Rectal smooth muscle tissue (tissue), 1 donor: ENCODE measurements at regions not wholly inside any gene's neighbourhood (a gene's known extent, or its start where the extent isn't known, plus 50 kb on each side); places are given as distances from the start of the nearest gene placed in this dataset.

ENCODE experiments used
- H3K27ac ChIP-seq: one replicate; pipeline ENCODE4 v1.7.0; 2013; ENCODE audit warnings: low read depth, low read length, inconsistent platforms
- H3K27me3 ChIP-seq: one replicate; pipeline ENCODE4 v1.7.0; 2013; ENCODE audit warnings: low read length; ENCODE audit not compliant: control insufficient read depth, insufficient read depth
- H3K36me3 ChIP-seq: one replicate; pipeline ENCODE4 v1.7.0; 2013; ENCODE audit warnings: low read length; ENCODE audit not compliant: control insufficient read depth, insufficient read depth
- H3K4me1 ChIP-seq: one replicate; pipeline ENCODE4 v1.7.0; 2013; ENCODE audit warnings: low read length; ENCODE audit not compliant: control insufficient read depth, insufficient read depth
- H3K4me3 ChIP-seq: one replicate; pipeline ENCODE4 v1.7.0; 2013; ENCODE audit warnings: low read length
- H3K9ac ChIP-seq: one replicate; pipeline ENCODE4 v1.7.0; 2013; ENCODE audit warnings: low read length

DNA sequence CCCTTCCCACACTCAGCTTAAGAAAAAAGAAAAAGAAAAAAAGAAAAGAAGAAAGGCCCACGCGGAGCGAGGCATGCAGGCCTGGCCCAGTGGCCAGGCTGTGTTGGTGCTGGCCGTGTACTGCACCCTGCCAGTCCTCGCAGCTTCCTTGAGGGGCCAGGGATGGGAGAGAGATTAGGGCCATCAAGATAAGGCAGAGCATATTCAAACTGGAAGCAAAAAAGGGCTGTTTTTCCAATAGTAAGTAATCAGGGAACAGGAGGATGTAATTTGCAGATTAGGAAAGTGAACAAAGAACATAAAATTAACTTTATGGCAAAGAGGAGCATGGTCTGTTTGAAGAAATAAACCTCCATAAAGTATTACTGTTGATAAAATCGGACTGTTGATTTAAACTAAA lies 319.6 kb upstream of the CLINT1 start:
- Histone ChIP-seq H3K27ac (no peak overlapping the region), H3K9ac (no peak overlapping the region), H3K36me3 (no peaks in the 10 kb centered on the region), H3K27me3 (no peaks in the 10 kb centered on the region), H3K4me1 (peaks cover 3% of the 10 kb centered on the region), H3K4me3 (no peak overlapping the region)

- Histone ChIP-seq H3K4me3 (no peak overlapping the region), H3K36me3 (no peaks in the 10 kb centered on the region), H3K27me3 (no peaks in the 10 kb centered on the region), H3K9ac (no peak overlapping the region), H3K27ac (no peak overlapping the region), H3K4me1 (peaks cover 3% of the 10 kb centered on the region)
Observed at GRCh38 chr5:158177146-158177545, 318.2 kb upstream of the CLINT1 start.

DNA sequence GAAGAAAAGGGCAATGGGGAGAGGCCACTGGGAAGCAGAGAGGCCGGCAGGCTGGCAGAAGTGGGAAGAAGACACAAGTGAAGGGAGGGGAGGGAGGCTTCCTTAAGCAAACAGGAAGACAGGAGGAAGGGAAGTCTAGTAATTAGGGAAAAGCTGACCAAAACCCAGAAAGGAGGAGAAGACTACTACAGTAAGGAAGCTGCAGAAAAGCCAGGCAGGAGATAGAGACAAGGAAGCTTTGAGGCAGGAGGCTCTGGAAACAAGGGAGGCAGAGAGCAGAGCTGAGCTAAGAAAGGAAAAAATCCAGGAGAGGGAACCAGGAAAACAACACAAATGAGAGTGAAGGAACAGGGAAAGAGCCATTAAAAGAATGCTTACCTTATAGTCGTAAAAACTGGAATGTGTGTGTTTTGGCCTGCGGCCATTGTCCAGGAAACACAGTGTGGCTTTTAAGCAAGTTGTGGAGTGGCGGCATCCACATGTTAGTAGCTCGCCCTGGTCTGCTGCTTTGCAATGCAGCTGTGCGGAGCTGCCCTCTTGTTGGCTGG lies 317.1 kb upstream of the CLINT1 start:
- no peaks in the 10 kb centered on the region for H3K36me3 ChIP-seq
- H3K4me3 ChIP-seq, result no peak overlapping the region
- no peak overlapping the region for H3K9ac ChIP-seq
- H3K27ac ChIP-seq, result no peak overlapping the region
- H3K4me1 ChIP-seq, result peaks cover 3% of the 10 kb centered on the region
- H3K27me3 ChIP-seq, result no peaks in the 10 kb centered on the region

- H3K27ac ChIP-seq, result no peak overlapping the region
- H3K4me3 ChIP-seq, result no peak overlapping the region
- no peak overlapping the region for H3K9ac ChIP-seq
- H3K4me1 ChIP-seq, result peaks cover 3% of the 10 kb centered on the region
- no peaks in the 10 kb centered on the region for H3K36me3 ChIP-seq
- H3K27me3 ChIP-seq, result no peaks in the 10 kb centered on the region
Observed at GRCh38 chr5:158174918-158175851, 316.2 kb upstream of the CLINT1 start.

DNA sequence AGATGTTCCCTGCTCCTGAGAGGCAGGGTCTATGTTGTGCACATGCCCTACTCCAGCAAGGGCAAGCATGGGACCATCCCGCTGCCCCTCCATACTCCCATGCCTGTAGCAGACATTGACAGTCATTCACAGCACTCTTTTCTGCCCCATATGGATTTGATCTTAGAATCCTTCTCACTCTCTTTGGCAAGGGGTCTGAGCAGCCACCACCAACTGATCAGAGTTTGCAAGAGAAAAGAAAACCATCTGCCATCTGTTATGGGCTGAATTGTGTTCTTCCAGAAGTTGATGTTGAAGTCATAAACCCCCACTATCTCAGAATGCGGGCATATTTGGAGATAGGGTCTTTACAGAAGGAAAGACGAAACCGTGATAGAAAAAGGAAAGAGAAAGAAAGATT lies 315.1 kb upstream of the CLINT1 start:
- Histone ChIP-seq H3K4me1 (peaks cover 3% of the 10 kb centered on the region), H3K36me3 (no peaks in the 10 kb centered on the region), H3K9ac (no peak overlapping the region), H3K27ac (no peak overlapping the region), H3K27me3 (no peaks in the 10 kb centered on the region), H3K4me3 (no peak overlapping the region)

DNA sequence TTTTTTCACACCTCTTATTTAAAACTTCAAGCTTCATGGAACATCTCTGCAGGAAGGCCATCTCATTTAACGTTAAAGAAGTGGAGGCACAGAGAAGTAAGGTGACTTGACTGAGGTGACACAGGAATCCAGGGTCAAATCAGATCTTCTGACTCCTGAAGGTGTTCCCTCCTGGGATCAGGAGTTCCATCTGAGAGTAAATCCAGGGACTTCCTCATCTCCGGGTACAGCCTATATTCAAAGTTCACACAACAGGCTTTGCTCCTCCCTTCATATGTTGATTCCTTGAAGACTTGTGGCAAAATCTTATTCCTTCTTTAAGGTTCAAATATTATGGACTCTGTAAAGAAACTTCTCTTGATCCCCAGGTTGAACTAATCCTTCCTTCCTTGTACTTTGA lies 313.1 kb upstream of the CLINT1 start:
- Histone ChIP-seq H3K27me3 (no peaks in the 10 kb centered on the region), H3K9ac (no peak overlapping the region), H3K4me3 (no peak overlapping the region), H3K36me3 (no peaks in the 10 kb centered on the region), H3K4me1 (peaks cover 3% of the 10 kb centered on the region), H3K27ac (no peak overlapping the region)

- H3K27me3 ChIP-seq, result no peaks in the 10 kb centered on the region
- no peaks in the 10 kb centered on the region for H3K36me3 ChIP-seq
- H3K27ac ChIP-seq, result no peak overlapping the region
- no peaks in the 10 kb centered on the region for H3K4me1 ChIP-seq
- H3K9ac ChIP-seq, result no peak overlapping the region
- H3K4me3 ChIP-seq, result no peak overlapping the region
Observed at GRCh38 chr5:158170534-158170933, 311.6 kb upstream of the CLINT1 start.

- Histone ChIP-seq H3K9ac (no peak overlapping the region), H3K27ac (no peak overlapping the region), H3K27me3 (no peaks in the 10 kb centered on the region), H3K4me1 (no peaks in the 10 kb centered on the region), H3K36me3 (no peaks in the 10 kb centered on the region), H3K4me3 (no peak overlapping the region)
Observed at GRCh38 chr5:158170060-158170459, 311.1 kb upstream of the CLINT1 start.

GRCh38 chr5:158166424-158166823 lies 307.5 kb upstream of the CLINT1 start:
- no peak overlapping the region for H3K4me3 ChIP-seq
- no peak overlapping the region for H3K9ac ChIP-seq
- H3K27me3 ChIP-seq, result no peaks in the 10 kb centered on the region
- H3K36me3 ChIP-seq, result no peaks in the 10 kb centered on the region
- no peak overlapping the region for H3K27ac ChIP-seq
- no peaks in the 10 kb centered on the region for H3K4me1 ChIP-seq

- Histone ChIP-seq H3K36me3 (no peaks in the 10 kb centered on the region), H3K27ac (no peak overlapping the region), H3K27me3 (no peaks in the 10 kb centered on the region), H3K4me3 (no peak overlapping the region), H3K4me1 (no peaks in the 10 kb centered on the region), H3K9ac (no peak overlapping the region)
Observed at GRCh38 chr5:158165647-158166046, 306.7 kb upstream of the CLINT1 start.

GRCh38 chr5:158164296-158165047 lies 305.5 kb upstream of the CLINT1 start:
- H3K27me3 ChIP-seq, result no peaks in the 10 kb centered on the region
- no peak overlapping the region for H3K27ac ChIP-seq
- H3K4me1 ChIP-seq, result no peaks in the 10 kb centered on the region
- H3K9ac ChIP-seq, result no peak overlapping the region
- no peaks in the 10 kb centered on the region for H3K36me3 ChIP-seq
- H3K4me3 ChIP-seq, result no peak overlapping the region

GRCh38 chr5:158163451-158164295 lies 304.7 kb upstream of the CLINT1 start:
- Histone ChIP-seq H3K9ac (no peak overlapping the region), H3K4me3 (no peak overlapping the region), H3K27ac (no peak overlapping the region), H3K27me3 (no peaks in the 10 kb centered on the region), H3K36me3 (no peaks in the 10 kb centered on the region), H3K4me1 (no peaks in the 10 kb centered on the region)
